DMS53 (cell line): ENCODE measurements at regions not wholly inside any gene's neighbourhood (a gene's known extent, or its start where the extent isn't known, plus 50 kb on each side); places are given as distances from the start of the nearest gene placed in this dataset.

Source experiments
- DNase-seq: peaks from one replicate; lab custom pipeline; 2025; lab: John Stamatoyannopoulos, UW

DNA sequence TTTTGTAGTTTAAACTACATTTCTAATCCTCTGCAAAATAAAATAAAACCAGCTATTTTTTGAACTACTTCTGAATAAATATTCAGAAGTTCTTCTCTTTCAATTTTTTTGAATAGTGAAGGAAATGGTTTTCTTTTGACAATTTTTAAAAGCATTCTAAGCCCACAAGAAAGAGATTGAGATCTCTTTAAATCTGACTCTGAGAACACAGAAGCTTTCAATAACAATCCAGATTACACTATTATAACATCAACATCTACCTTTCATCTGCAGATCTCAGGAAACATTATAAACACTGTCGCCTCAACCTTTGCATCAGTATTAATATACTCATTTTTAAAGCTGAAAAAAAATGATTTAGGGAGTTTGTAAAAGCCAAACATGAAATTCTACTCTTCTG, 247.5 kb upstream of the PREP start:
- DNase-seq = no peak

DNA sequence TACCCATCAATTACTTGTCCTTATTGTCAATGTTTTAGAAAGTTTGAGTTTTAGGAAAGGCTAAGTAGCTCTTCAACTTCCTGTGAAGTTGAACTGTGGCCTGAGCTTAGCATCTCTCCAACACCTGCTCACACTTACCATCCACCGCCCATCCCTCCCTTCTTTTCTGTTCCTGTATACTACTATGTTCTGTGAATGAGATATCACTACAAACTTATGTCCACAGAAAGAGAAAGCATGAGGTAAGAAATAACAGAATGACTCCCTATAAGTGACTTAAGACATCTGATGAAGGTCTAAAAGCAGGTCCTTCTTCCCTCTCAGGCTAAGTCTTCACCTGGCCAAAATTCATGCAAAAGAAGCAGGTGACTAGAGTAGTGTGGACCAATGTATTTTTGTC, 246.3 kb upstream of the PREP start:
- no peak for DNase-seq

DNA sequence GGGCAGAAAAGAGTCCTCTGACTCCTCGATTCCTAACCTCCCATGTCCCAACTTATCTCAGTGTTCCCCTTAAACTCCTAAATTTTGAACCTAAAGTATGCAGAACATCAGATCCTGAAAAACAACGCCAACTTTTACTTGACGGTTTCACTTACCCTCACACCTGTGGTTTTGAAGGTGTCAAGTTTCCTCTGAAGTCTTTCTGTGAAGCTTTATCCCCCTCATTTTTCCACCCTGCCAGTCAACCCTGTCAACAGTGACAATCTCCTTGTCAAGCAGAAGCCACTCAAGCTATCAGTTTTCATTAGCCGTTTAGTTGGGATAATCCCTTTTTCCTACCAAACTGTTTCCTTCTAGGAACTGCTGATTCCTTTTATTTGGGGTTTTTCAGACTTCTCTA, 245.4 kb upstream of the PREP start:
- peak; percentile 22 for DNase-seq

DNA sequence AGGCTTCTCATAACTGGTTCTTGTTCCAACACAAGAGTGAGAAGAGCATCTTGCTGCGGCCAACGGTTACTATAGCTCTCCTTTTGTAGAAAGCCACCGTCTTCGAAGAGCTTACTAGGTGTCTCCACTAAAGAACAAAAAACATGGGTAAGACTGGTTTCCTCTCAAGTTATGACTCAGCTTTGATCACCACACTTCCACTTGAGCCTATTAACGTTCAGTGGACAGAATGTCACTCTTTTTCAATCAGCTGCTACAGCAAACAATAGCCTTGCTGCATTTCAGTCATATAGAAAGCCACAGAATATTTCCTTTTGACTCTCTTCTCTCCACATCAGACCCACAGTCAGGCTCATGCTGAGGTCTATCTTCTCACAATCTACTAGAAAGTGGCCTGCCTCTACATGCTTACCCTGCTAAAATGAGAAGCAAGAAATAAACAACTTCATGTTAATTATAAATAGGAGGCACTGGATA, 243.5 kb upstream of the PREP start:
- DNase-seq = peak; percentile 68

DNA sequence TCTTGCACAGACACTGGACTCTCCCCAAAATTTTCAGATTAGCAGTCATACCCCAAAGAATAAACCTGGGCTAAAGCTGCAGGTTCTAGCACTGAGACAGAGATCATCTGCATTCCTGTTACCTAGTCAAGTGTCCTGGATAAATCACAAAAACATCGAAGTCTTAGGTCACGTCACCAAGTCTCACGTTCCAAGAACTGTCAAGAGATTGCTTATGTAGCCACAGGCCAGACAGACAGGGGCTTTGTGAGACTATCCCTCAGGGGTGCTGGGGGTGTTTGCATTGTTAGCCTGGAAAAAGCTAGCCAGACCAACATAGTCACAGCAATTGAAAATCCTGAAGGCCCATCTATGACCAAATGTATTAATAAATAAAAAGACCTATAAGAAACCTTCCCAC, 243.1 kb upstream of the PREP start:
- no peak for DNase-seq

DNA sequence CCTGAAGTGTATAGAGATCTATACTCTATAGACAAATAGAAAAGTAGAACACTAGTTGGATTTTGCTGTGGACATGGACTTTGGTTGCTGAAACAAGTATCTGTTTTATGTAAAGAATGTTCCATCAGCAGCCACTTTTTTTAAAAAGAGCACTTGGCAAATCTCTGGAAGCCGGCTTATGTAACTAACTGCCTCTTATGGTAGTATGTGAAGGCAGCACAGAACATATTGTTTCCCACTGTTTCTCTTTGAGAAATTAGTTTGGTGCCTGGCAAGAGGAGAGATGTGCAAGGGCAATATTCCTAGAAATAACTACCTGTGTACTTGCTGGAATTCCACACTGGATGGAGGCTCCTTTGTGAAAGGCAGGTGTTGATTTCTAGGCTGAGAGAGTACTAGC, 242.3 kb upstream of the PREP start:
- DNase-seq = no peak

DNA sequence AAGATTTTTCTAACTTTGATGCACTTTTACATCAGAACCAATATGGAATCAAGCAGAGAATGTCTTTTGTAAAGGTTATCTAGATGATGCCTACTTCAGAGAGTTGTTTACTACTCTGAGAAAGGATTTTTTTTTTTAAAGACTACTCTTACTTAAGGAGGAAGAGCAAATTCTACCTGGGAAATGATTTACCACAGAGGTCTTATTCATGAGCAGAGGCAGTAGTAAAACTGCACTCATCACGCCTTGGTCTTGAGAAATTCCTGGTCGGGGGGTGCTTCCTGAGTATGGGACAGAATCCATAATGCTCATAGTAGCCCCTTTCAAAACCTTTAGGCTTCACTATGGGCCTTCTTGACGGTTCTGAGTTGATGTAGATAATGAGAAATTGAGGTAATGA, 241.8 kb upstream of the PREP start:
- no peak for DNase-seq

DNA sequence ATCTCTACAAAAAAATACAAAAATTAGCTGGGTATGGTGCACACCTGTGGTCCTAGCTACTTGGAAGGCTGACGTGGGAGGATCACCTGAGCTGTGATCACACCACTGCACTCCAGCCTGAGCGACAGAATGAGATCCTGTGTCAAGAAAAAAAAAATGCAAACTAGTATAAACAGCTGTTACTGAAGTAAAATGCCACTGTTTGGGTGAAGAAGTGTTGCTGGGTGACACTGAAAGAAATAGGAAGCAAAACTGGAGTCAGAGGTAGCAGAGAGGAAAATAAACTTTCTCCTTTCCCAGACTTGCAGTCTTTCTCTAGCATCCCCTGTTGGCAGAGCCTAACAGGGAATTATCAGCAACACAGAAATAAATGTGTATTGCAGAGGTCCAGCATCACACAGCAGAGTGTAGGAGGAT, 241.2 kb upstream of the PREP start:
- peak; percentile 1 for DNase-seq

DNA sequence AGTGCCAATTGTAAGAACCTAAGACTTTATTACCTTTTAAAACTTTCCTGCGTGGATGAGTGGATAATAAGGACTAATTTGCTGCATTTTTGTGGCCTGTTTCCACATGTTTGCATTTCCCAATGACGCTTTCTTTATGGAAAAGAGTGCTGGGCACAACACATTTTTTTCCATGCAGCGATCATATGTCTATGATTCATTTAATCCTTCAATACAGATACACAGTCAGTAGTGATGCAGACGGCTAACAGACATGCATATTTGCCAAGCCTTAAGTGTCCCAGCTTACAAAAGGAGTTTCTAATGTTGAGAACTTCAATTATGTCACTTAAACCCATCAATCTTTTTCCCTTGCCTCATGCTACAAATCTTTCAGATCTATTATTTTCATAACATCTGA, 239.8 kb upstream of the PREP start:
- DNase-seq = no peak

DNA sequence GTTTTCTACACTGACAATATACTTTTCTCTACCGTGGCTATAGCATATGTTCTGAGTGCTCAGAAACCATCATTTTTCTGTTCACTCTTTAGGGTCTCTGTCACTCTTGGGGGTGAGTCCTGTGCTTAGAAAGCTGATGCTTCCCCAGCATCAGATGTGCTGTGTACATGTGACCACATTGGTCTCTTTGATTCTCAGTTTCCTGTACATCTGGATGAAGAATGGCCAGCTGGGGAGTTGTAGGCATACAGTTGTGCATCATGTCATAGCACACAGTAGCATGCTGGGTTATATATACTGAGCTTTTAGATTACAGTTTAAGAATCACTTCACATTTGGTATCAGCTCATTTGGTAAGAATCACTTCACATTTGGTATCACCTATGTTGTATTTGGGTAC, 238.6 kb upstream of the PREP start:
- DNase-seq = no peak

DNA sequence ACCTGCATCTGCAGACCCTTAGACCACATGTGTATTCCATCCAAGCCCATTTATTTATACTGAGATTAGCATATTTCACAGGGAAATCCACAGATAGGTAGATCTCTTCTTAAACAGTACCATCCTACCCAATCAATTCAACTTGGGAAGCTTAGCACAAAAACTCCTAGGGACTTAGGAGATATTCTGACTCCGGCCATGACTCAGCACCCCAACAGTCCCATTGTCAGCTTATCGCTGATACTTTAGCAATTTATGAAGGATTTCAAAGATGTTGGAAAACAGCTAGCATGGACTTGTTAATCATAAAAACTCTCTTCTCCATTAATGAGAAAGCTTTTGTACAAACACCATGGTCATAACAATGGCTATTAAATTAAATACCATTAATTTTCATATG, 236.2 kb upstream of the PREP start:
- DNase-seq = no peak

DNA sequence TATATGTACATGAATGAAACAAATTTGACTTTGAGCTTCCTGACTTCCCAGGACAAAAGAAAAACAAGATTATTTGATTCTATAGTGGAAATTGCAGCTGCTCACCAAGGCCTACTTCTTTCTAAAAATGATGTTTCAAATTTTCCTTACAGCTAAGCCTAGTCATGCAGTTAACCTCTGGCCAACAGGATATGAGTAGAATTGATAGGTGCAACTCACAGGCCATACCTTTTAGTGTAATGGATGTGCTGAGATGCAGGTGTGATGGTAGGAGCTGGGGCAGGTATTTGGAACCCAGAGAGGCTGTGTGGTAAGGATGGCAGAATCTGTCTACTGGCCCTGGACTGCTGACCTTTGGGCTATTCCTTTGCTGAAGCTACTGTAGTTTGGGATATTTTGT, 230.9 kb upstream of the PREP start:
- no peak for DNase-seq

DNA sequence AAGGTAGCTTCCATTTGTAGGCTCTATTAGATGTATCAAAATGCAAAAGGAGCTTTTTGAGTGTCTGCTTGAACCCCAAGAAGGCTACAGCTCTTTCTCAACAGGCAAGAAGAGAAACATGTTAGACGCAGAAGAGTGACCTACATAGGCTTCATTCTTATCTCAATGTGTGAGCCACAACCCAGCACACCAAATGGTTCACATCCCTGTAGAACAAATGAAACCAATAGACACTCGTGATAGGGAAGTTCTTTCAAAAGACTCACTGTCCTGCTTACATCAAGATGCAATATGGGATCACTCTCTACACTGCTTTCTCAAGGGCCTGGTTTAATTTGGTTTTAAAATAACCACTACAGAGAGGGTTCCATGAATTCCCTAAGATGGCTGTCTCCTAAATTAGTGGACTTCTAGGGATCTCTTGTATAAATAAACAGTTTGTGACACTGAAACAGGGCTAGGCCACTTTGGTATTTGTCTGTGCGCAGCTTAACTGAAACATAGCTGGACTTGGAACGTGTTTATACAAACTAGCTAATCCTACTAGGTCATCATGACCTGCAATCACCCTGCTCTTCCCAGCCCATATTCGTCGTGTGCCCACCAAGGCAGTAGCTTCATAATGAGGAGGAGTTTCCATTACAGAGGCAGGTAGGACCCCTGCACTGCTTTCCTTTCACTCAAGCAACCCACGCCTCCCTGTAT, 225.4 kb upstream of the PREP start:
- DNase-seq = no peak

DNA sequence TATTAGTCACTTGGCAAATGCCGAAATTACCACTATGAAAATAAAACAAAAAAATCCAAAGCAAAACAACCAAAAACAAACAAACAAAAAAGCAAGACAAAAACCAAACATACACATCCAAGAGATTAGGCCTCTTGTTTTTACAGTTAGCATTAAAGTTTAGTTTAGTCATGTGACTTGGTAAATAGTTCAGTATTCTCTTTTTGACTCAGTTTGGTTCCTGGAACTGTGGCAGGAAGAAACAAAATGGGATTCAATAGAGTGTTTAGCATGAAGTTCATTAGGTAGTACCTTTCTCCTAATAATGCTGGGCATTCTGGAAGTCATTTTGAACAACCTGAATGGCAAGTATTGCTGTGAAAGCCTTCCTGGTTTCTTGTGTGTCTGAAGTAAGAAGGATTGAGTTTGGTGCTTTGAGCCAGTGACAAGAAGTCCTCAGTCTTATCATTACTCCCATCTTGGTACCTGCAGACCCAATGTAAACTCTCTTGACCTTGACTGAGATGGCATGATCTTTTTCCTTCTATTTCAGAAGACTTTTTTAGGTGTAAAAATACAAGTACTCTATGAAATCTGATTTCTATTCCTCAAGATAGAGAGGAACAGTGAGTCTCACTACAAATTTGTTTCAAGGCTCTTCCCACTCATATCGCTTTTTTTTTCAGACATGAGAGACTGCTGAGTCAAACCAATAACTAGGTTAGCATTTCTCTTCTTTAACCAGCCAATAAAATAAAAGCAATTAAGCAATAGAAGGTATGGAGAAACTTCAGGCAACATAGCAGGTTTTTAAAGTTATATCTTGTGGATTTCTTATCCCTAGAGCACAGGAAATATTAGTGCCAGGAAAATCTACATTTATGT, 223.6 kb upstream of the PREP start:
- no peak for DNase-seq

DNA sequence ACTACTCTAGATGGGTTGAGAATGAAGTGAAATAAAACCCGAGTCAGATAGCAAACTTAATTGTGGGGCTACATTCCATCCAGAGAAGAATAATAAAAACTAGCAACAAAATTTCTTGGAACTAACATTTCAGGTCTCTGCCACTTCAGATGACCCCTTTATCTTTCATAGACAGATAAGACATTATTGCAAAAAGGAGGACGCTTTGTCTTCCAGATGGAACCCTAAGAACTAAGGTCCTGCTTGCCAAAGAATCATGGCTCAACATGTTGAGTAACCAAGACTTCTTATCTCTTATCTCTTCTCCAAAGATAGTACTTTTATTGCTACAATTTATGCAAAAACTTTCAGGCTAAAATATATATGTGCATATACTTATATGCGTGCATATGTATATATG, 221.1 kb upstream of the PREP start:
- DNase-seq = no peak

DNA sequence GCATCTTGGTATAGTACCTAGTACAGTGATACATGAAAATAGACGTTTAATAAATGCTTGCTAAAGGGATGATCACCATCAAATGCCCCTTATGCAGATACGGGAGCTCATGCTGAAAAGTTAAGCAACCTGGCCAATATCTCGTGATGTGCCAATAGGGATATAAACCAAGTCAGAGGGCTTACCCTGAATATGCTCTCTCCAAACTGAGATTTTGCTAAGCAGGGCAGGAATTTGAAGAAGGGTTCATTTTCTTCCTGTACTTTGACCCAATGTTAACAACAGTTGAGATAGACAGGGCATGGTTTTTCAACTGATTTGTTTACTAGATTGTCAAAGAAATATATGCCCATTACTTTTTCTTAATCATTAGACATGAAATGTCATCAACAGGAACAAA, 219.3 kb upstream of the PREP start:
- DNase-seq = no peak

DNA sequence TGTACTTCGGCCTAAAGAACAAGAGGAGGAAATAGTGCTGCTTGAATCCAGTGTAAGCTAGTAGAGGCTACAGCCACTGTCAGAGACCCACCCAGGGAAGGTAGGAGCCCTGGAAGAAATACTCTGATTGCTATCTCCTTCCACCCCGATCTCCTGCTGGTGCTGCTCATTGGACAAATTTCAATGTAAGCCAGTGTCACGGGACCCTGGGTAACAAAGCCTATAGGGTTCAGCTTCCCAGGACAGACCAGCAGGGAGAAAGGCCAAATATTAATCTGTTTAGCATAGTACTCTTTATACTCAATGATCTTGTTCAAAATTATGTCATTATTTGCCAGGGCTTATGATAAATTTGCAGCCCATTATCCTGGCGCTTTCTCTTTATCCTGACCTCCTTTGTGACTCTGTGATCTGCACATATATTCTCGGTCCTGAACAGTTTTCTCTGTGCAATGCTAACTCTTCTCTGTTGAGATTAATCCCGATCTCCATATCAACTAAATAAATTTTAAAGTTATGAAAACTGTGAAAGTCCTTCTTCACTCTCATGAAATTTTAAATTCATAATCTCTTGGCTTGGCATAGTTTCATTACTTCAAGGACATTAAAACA, 218.8 kb upstream of the PREP start:
- DNase-seq = no peak

DNA sequence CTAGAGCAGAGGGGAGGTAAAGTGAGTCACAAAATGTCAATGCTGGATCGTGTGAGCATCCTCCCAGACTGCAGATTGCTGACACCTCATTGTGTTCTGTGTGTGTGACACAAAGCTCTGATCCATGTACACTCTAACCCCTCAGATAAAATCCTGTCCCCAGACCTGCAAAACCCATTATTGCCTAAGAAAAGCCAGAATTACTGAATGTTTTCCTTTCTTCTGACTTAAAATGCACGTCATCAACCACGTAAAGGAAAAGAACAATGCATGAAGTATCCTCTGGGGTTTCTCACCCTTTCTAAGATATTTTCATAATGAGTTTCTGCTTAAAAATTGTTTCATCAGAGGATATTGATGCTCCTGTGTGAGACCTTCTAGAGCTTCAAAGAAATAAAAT, 218.0 kb upstream of the PREP start:
- DNase-seq = no peak

DNA sequence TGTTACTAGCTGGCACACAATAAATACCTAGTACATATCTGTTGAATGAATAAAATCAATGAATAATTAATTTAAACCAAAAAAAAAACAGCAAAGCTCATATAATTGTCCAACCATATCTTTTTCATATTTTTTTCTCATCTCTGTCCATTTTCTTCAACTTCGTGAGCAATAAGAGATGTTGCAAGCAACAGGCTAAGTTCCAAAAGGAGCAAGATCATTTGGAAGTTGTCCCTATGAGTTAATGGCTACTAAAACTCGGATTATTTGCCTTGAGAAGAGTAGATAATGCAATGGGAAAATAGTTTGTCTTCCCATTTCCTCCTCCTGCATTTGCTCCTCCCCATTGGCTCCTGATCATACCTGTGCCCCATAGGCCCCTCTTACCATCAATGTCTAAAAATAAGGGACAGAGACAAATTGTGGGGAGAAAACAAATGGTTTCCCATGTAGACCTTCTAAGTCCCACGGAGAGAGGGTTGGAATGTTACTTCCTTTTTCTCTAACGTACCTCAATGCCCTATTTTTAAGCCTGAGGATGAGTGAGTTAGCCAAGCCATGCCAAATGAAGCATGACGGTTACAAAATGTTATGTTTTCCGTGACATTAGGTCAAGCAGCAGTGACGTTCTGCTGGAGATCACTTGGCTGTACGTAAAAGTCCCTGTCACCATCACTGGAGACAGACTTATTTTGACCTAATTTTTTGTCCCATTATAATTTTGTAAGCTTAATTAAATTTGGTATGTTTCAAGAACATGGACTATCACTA, 217.3 kb upstream of the PREP start:
- DNase-seq = peak; percentile 3

DNA sequence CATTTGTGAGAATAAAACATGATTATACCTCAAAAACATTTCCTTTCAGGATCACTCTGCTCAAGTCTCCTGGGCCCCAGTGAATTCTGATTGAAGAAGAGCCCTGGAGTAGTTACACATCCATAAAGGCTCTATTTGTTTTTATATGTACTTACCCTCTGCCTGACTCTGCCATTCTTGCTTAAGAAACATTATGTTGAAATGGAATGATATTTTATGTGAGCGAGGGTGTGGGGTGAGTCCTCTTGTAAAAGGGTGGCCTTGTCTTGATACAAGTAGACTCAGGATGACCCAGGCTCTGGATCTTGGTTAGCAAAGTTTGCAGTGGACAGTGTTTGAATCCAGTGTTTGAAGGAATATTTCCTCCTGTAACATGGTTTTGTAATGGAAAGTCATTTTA, 215.4 kb upstream of the PREP start:
- no peak for DNase-seq

DNA sequence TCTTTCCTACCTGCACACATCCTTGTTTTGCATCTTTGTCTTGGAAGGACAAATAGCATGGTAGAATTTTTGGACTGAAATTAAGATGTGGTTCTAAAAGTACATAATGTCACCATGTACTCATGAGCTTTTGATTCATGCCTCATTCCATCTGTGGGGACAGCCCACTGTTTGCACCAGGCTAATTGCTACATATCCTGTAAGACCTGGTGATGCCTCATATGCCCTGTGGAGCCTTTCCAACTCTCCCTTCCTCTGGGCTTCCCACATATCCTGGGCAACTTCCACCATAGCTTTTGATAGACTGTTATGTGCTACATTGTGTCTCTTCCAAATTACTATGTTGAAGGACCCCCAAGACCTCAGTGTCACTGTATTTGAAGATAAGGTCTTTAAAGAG, 213.6 kb upstream of the PREP start:
- no peak for DNase-seq

DNA sequence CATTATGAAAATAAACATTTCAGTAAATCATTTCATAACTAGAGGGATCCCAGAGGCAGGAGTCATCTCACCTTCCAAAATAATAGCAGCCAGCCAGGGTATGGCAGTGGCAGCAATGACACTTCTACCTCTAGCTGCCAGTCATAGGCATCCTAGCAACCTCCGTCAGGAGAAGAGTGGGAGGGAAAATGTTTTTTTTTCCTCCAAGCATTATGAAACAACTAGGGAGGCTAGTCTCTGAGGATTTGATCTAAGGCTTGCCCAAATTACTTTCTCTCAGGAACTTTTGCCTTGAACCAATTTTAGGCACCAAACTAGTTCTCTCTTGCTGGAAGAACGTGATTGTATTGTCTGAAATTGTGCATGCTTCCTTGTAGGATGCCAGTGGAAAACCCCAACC, 208.7 kb upstream of the PREP start:
- no peak for DNase-seq
